ENCODE measurements at regions not wholly inside any gene's neighbourhood (a gene's known extent, or its start where the extent isn't known, plus 50 kb on each side); places are given as distances from the start of the nearest gene placed in this dataset.

DNA sequence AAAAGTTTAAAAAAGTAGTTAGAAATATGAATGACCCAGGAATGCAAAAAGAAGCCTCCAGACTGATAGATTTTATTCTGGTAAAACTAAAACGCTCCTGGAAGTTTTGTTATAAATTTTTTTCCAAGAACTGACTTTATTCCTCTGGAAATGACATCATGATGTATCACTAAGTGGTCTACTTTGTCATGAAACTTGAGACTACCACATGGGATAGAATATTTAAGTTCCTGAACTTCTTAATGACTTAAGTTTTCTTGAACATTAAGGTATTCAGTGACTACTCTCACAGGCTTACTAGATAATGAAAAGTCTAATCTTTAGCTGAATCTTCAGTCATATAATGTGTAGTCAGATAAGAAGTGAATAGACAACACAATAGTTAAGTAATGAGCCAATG lies 842.2 kb downstream of the USP25 start:
- no peak overlapping the region for H3K9ac ChIP-seq (ENCODE audit: insufficient read depth in 1 of 2, low read length in 2 of 2)
- H3K4me3 ChIP-seq, result no peak overlapping the region
- no peaks in the 10 kb centered on the region for H3K27me3 ChIP-seq (ENCODE audit: control insufficient read depth in 3 of 3, insufficient read depth in 3 of 3, low read length in 2 of 3)
- no peaks in the 10 kb centered on the region for H3K9me3 ChIP-seq (ENCODE audit: control insufficient read depth in 4 of 4, insufficient read depth in 3 of 4, low read length in 3 of 4)
- H3K36me3 ChIP-seq (ENCODE audit: control insufficient read depth in 4 of 4, insufficient read depth in 4 of 4, low read length in 4 of 4), result no peaks in the 10 kb centered on the region
- no peak for DNase-seq
- ATAC-seq (ENCODE audit: insufficient read depth, low FRiP score), result no peak
- no peak overlapping the region for H3K27ac ChIP-seq (ENCODE audit: low read depth in 1 of 2, low read length in 1 of 2)
- WGBS, 2 donors, result 75 to 83% methylated on average over 1 of the region's 1 CpG
- TF ChIP-seq, protein P1, sequence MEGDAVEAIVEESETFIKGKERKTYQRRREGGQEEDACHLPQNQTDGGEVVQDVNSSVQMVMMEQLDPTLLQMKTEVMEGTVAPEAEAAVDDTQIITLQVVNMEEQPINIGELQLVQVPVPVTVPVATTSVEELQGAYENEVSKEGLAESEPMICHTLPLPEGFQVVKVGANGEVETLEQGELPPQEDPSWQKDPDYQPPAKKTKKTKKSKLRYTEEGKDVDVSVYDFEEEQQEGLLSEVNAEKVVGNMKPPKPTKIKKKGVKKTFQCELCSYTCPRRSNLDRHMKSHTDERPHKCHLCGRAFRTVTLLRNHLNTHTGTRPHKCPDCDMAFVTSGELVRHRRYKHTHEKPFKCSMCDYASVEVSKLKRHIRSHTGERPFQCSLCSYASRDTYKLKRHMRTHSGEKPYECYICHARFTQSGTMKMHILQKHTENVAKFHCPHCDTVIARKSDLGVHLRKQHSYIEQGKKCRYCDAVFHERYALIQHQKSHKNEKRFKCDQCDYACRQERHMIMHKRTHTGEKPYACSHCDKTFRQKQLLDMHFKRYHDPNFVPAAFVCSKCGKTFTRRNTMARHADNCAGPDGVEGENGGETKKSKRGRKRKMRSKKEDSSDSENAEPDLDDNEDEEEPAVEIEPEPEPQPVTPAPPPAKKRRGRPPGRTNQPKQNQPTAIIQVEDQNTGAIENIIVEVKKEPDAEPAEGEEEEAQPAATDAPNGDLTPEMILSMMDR (IDR thresholded peaks at IDR 0.05; ENCODE audit: control extremely low read depth, extremely low read depth), result no peak
- H3K4me1 ChIP-seq (ENCODE audit: control insufficient read depth in 5 of 5, insufficient read depth in 5 of 5, low read length in 5 of 5), result peaks cover 0 to 6% (median 0%) of the 10 kb centered on the region in 5 donors

DNA sequence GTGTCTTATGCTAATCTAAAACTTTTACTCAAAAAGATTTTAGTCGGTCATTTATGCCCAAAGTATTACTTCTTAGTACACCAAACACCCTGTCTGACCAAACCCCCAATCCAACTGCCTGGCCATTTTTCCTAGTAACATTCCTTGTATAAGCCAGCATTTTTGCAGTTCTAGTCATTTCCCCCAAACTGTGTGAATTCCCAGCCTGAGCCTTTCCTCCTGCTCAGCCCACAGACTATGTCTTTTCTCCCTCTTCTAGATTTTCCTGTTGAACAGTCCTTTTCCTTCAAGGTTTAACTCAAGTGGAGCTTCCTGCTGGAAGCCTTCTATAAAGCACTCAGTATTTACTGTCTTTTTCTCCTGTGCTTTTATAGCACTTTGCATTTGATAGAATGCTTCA lies 843.8 kb downstream of the USP25 start:
- Histone ChIP-seq H3K36me3 (ENCODE audit: control insufficient read depth in 4 of 4, insufficient read depth in 4 of 4, low read length in 4 of 4) (no peaks in the 10 kb centered on the region), H3K9me3 (ENCODE audit: control insufficient read depth in 4 of 4, insufficient read depth in 3 of 4, low read length in 3 of 4) (no peaks in the 10 kb centered on the region), H3K4me3 (no peak overlapping the region), H3K27me3 (ENCODE audit: control insufficient read depth in 3 of 3, insufficient read depth in 3 of 3, low read length in 2 of 3) (no peaks in the 10 kb centered on the region), H3K4me1 (ENCODE audit: control insufficient read depth in 5 of 5, insufficient read depth in 5 of 5, low read length in 5 of 5) (peaks cover 0 to 13% (median 2%) of the 10 kb centered on the region in 5 donors), H3K27ac (ENCODE audit: low read depth in 1 of 2, low read length in 1 of 2) (no peak overlapping the region), H3K9ac (ENCODE audit: insufficient read depth in 1 of 2, low read length in 2 of 2) (no peak overlapping the region)
- DNase-seq, result peak; percentile 15 to 47 (median 42)
- TF ChIP-seq, protein P1 (IDR thresholded peaks at IDR 0.05; ENCODE audit: control extremely low read depth, extremely low read depth), result no peak
- WGBS, 2 donors, result 89 to 92% methylated on average over 1 of the region's 1 CpG
- no peak for ATAC-seq (ENCODE audit: insufficient read depth, low FRiP score)

DNA sequence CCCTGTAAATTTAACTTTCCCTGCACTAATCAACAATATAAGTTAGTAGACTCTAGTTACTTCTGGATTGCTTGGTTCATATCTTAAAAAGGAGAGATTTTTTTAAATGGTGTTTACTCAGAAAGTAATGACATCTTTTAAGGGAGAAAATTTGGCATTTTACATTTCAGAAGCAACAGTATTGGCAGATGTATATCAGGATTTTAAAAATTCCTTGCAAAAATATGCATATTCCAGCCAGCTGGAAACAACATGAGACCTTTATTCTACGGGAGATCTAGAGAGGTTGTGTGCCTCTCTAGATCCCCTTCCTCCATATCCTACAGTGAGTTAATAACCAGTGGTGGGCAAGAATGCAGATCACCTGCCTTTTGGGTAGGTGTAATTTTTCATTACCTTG lies 848.2 kb downstream of the USP25 start:
- peaks cover 0 to 36% (median 7%) of the 10 kb centered on the region in 5 donors for H3K4me1 ChIP-seq (ENCODE audit: control insufficient read depth in 5 of 5, insufficient read depth in 5 of 5, low read length in 5 of 5)
- TF ChIP-seq, protein P1 (IDR thresholded peaks at IDR 0.05; ENCODE audit: control extremely low read depth, extremely low read depth), result no peak
- H3K4me3 ChIP-seq, result no peak overlapping the region
- H3K27me3 ChIP-seq (ENCODE audit: control insufficient read depth in 3 of 3, insufficient read depth in 3 of 3, low read length in 2 of 3), result no peaks in the 10 kb centered on the region
- ATAC-seq (ENCODE audit: insufficient read depth, low FRiP score), result no peak
- no peak overlapping the region for H3K9ac ChIP-seq (ENCODE audit: insufficient read depth in 1 of 2, low read length in 2 of 2)
- H3K9me3 ChIP-seq (ENCODE audit: control insufficient read depth in 4 of 4, insufficient read depth in 3 of 4, low read length in 3 of 4), result no peaks in the 10 kb centered on the region
- WGBS, 2 donors, result 83% methylated on average over 1 of the region's 1 CpG
- no peak for DNase-seq
- no peak overlapping the region for H3K27ac ChIP-seq (ENCODE audit: low read depth in 1 of 2, low read length in 1 of 2)
- H3K36me3 ChIP-seq (ENCODE audit: control insufficient read depth in 4 of 4, insufficient read depth in 4 of 4, low read length in 4 of 4), result no peaks in the 10 kb centered on the region

DNA sequence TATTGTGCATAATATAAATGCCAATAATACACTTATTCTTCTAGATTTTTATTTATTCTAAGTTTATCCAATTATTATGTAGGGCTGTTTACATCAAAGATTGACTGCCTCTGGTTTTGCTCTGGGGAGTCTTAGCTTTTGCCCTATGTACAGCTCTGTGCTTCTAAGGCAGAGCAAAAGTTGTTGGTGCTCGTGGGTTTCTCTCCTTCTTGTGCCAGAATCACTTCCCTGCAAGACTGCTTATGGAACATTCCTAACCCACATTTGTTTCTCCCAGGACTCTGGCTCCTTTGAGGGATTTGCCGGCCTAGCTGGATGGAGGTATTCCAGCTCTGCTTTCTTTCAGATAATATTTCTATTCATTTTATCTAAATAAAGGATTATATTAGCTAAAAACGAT lies 849.1 kb downstream of the USP25 start:
- Histone ChIP-seq H3K4me1 (ENCODE audit: control insufficient read depth in 5 of 5, insufficient read depth in 5 of 5, low read length in 5 of 5) (peaks cover 0 to 36% (median 4%) of the 10 kb centered on the region in 5 donors), H3K27ac (ENCODE audit: low read depth in 1 of 2, low read length in 1 of 2) (peak overlapping the region in 1 of 2 donors; percentile 21), H3K27me3 (ENCODE audit: control insufficient read depth in 3 of 3, insufficient read depth in 3 of 3, low read length in 2 of 3) (no peaks in the 10 kb centered on the region), H3K36me3 (ENCODE audit: control insufficient read depth in 4 of 4, insufficient read depth in 4 of 4, low read length in 4 of 4) (no peaks in the 10 kb centered on the region), H3K9ac (ENCODE audit: insufficient read depth in 1 of 2, low read length in 2 of 2) (no peak overlapping the region), H3K9me3 (ENCODE audit: control insufficient read depth in 4 of 4, insufficient read depth in 3 of 4, low read length in 3 of 4) (no peaks in the 10 kb centered on the region), H3K4me3 (no peak overlapping the region)
- peak in 2 of 3 donors; percentile 25 to 67 for DNase-seq
- ATAC-seq (ENCODE audit: insufficient read depth, low FRiP score), result no peak
- TF ChIP-seq, protein P1 (IDR thresholded peaks at IDR 0.05; ENCODE audit: control extremely low read depth, extremely low read depth), result no peak
- WGBS, 2 donors, result 59 to 79% methylated on average over 3 of the region's 3 CpGs

All from lung (tissue), 11 donors.